ENCODE measurements at regions not wholly inside any gene's neighbourhood (a gene's known extent, or its start where the extent isn't known, plus 50 kb on each side); places are given as distances from the start of the nearest gene placed in this dataset.

DNA sequence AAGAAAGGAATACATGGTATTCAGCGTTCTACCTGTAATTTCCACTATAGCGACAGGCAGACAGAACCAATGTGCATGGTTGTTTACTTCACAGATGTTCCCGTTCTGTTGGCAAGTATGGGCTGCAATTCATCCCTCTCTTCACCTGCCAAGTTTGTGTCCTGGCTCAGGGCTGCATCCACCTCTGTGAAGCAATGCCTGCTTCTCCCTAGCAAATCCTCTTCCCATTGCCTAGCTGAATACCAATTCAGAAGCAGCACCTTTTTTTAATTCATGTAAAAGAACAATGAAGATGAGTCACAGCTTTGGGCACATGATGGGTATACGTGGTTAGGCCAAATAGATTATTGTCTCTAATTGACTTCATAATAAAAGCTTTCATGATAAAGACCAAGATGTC lies 54.7 kb upstream of the LRATD1 start:
- Histone ChIP-seq H3F3A (ENCODE audit: insufficient read depth) (no peaks in the 10 kb centered on the region), H3K9me2 (replicated peaks; ENCODE audit: insufficient read depth, low read length) (no peaks in the 10 kb centered on the region), H3K9ac (ENCODE audit: low read length) (no peak overlapping the region), H2AFZ (ENCODE audit: low read depth, low read length, severe bottlenecking) (no peak overlapping the region), H3K9me3 (ENCODE audit: insufficient read depth, low read length) (no peaks in the 10 kb centered on the region), H3K79me2 (ENCODE audit: insufficient read depth, low read length) (no peaks in the 10 kb centered on the region), H3K36me3 (ENCODE audit: low read length) (no peaks in the 10 kb centered on the region), H4K20me1 (ENCODE audit: low read depth, low read length) (no peaks in the 10 kb centered on the region), H3K27ac (ENCODE audit: low read depth, low read length) (no peak overlapping the region), H3K27me3 (ENCODE audit: low read length) (no peaks in the 10 kb centered on the region), H3K4me3 (ENCODE audit: insufficient read depth, low read length, poor library complexity, severe bottlenecking) (no peak overlapping the region), H3K4me2 (ENCODE audit: low read depth, low read length, poor library complexity, severe bottlenecking) (no peak overlapping the region)
- TF ChIP-seq EZH2phosphoT487 (conservative IDR thresholded peaks at IDR 0.05; ENCODE audit: low read length): no peak
- TF ChIP-seq, protein P1, sequence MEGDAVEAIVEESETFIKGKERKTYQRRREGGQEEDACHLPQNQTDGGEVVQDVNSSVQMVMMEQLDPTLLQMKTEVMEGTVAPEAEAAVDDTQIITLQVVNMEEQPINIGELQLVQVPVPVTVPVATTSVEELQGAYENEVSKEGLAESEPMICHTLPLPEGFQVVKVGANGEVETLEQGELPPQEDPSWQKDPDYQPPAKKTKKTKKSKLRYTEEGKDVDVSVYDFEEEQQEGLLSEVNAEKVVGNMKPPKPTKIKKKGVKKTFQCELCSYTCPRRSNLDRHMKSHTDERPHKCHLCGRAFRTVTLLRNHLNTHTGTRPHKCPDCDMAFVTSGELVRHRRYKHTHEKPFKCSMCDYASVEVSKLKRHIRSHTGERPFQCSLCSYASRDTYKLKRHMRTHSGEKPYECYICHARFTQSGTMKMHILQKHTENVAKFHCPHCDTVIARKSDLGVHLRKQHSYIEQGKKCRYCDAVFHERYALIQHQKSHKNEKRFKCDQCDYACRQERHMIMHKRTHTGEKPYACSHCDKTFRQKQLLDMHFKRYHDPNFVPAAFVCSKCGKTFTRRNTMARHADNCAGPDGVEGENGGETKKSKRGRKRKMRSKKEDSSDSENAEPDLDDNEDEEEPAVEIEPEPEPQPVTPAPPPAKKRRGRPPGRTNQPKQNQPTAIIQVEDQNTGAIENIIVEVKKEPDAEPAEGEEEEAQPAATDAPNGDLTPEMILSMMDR (IDR thresholded peaks at IDR 0.05; ENCODE audit: insufficient read depth, low read length, poor library complexity, severe bottlenecking): no peak
